HepG2 (cell line): ENCODE measurements at regions not wholly inside any gene's neighbourhood (a gene's known extent, or its start where the extent isn't known, plus 50 kb on each side); places are given as distances from the start of the nearest gene placed in this dataset.

Source experiments
- ATAC-seq: fragments of 200-7000 bp; cut with Tn5 transposase; 3 replicates; pipeline ENCODE4 v1.9.1; 2020; ENCODE audit warnings: mild to moderate bottlenecking, moderate library complexity
- BruUV-seq: library from RNA; stranded (reverse); fragments of 400-500 nt; replicated peaks from 2 replicates; lab custom pipeline; 2021; lab: Mats Ljungman, UMichigan
- CTCF ChIA-PET: fragments of 300-600 bp; formaldehyde crosslinking; extraction: SDS; loops from one replicate; lab custom pipeline; 2021; ENCODE audit warnings: low total read pairs, inconsistent platforms, low intra/inter-chr PET ratio; lab: Yijun Ruan, JAX
- POLR2A ChIA-PET: fragments of 350-600 bp; sonication (Branson Sonifier 250); formaldehyde crosslinking; loops from one replicate; lab custom pipeline; 2020; ENCODE audit warnings: antibody characterized with exemption, inconsistent platforms; lab: Yijun Ruan, JAX
- DNase-seq: peaks from one replicate; pipeline ENCODE4 v3.0.0-alpha.2; 2015; ENCODE audit warnings: low spot score
- FAIRE-seq: peaks from 3 replicates; lab custom pipeline; 2011; peaks lifted over from hg19 to GRCh38; lab: Jason Lieb, UNC
- H2AFZ ChIP-seq: one replicate; pipeline ENCODE4 v1.6.1; 2011; ENCODE audit warnings: low read length, inconsistent platforms
- H3K27ac ChIP-seq: fragments of 300-600 bp; 3 replicates; pipeline ENCODE4 v1.8.0; 2011; ENCODE audit warnings: mixed run types, mild to moderate bottlenecking, mixed read lengths, low read length, inconsistent platforms; ENCODE audit not compliant: insufficient read depth; ENCODE audit errors: extremely low read length
- H3K27me3 ChIP-seq, 2 experiments: fragments of 200-600 bp in 1 of 2; 2 replicates in 1 of 2; 3 replicates in 1 of 2; pipeline versions ENCODE4 v1.6.0 to v1.8.0; 2011; ENCODE audit warnings: low read length in 2 of 2, mild to moderate bottlenecking in 2 of 2, moderate library complexity in 2 of 2, inconsistent platforms in 1 of 2; ENCODE audit not compliant: insufficient read depth in 2 of 2, control insufficient read depth in 1 of 2
- H3K36me3 ChIP-seq, 2 experiments: fragments of 200-600 bp in 1 of 2; replicated peaks in 1 of 2; 2 replicates in 1 of 2; 3 replicates in 1 of 2; pipeline versions ENCODE4 v1.5.1 to v1.8.0; 2011; ENCODE audit warnings: low read length in 2 of 2, inconsistent platforms in 1 of 2; ENCODE audit not compliant: insufficient read depth in 2 of 2, control insufficient read depth in 1 of 2
- H3K4me1 ChIP-seq: 2 replicates; pipeline ENCODE4 v1.5.1; 2012; ENCODE audit warnings: low read length, inconsistent platforms; ENCODE audit not compliant: insufficient read depth
- H3K4me2 ChIP-seq: 2 replicates; pipeline ENCODE4 v1.6.0; 2011; ENCODE audit warnings: low read depth, low read length, inconsistent platforms
- H3K4me3 ChIP-seq, 3 experiments: fragments of 200-600 bp in 1 of 3; sonication (generic), shearing (Covaris generic) in 1 of 3; replicated peaks in 1 of 3; 2 replicates each; pipeline ENCODE4 v1.5.1; 2011 to 2016; ENCODE audit warnings: low read length in 3 of 3, inconsistent platforms in 2 of 3, low read depth in 2 of 3, mild to moderate bottlenecking in 2 of 3, control low read depth in 1 of 3, mixed read lengths in 1 of 3; ENCODE audit not compliant: insufficient read depth in 1 of 3
- H3K79me2 ChIP-seq: one replicate; pipeline ENCODE4 v1.6.1; 2011; ENCODE audit warnings: low read length, inconsistent platforms; ENCODE audit not compliant: insufficient read depth
- H3K9ac ChIP-seq: 2 replicates; pipeline ENCODE4 v1.6.0; 2011; ENCODE audit warnings: mild to moderate bottlenecking, low read depth, low read length, inconsistent platforms; ENCODE audit not compliant: insufficient read depth
- H3K9me3 ChIP-seq: 2 replicates; pipeline ENCODE4 v1.5.1; 2012; ENCODE audit warnings: mild to moderate bottlenecking, low read length
- H4K20me1 ChIP-seq: 2 replicates; pipeline ENCODE4 v1.6.0; 2011; ENCODE audit warnings: inconsistent platforms, mild to moderate bottlenecking, low read length, moderate library complexity; ENCODE audit not compliant: insufficient read depth
- AGO1 ChIP-seq: fragments of 200-400 bp; formaldehyde crosslinking; IDR thresholded peaks from 2 replicates; pipeline ENCODE4 v1.6.1; 2017; ENCODE audit warnings: mild to moderate bottlenecking, low read depth, low read length, moderate library complexity; ENCODE audit not compliant: poor library complexity, severe bottlenecking
- AHR ChIP-seq: IDR thresholded peaks from 2 replicates; pipeline ENCODE4 v1.6.1; 2018; ENCODE audit warnings: missing genetic modification reagents, missing compliant biosample characterization
- CHD4 ChIP-seq: fragments of 200-600 bp; sonication (generic); IDR thresholded peaks from 2 replicates; pipeline ENCODE4 v1.7.0; 2017; ENCODE audit warnings: mild to moderate bottlenecking, low read length, borderline replicate concordance
- EZH2 ChIP-seq: conservative IDR thresholded peaks from 2 replicates; pipeline ENCODE4 v1.6.1; 2012; ENCODE audit warnings: mild to moderate bottlenecking, low read depth, low read length, moderate library complexity
- GATAD2A ChIP-seq: IDR thresholded peaks from 2 replicates; pipeline ENCODE4 v1.6.1; 2016
- JUND ChIP-seq: sonication (generic); formaldehyde crosslinking; IDR thresholded peaks from 2 replicates; pipeline ENCODE4 v1.8.0; 2022; ENCODE audit warnings: mild to moderate bottlenecking, missing genetic modification reagents
- MED8 ChIP-seq: sonication (generic); formaldehyde crosslinking; IDR thresholded peaks from 2 replicates; pipeline ENCODE4 v1.8.1; 2023; ENCODE audit warnings: mild to moderate bottlenecking, missing genetic modification reagents; ENCODE audit not compliant: insufficient replicate concordance
- MIER2 ChIP-seq: IDR thresholded peaks from 2 replicates; pipeline ENCODE4 v1.6.1; 2016; ENCODE audit warnings: missing biosample characterization, missing genetic modification reagents
- NRL ChIP-seq: sonication (generic); formaldehyde crosslinking; IDR thresholded peaks from 2 replicates; pipeline ENCODE4 v1.5.0; 2020; ENCODE audit warnings: missing genetic modification reagents, mild to moderate bottlenecking, moderate library complexity, borderline replicate concordance
- PITX1 ChIP-seq: sonication (generic); formaldehyde crosslinking; IDR thresholded peaks from 2 replicates; pipeline ENCODE4 v1.5.1; 2020; ENCODE audit warnings: mild to moderate bottlenecking, missing genetic modification reagents
- REL ChIP-seq: sonication (generic); formaldehyde crosslinking; conservative IDR thresholded peaks from 2 replicates; pipeline ENCODE4 v1.8.0; 2022; ENCODE audit warnings: mild to moderate bottlenecking, missing genetic modification reagents, moderate library complexity
- SNAI1 ChIP-seq: sonication (generic); formaldehyde crosslinking; IDR thresholded peaks from 2 replicates; pipeline ENCODE4 v1.5.0; 2020; ENCODE audit warnings: mild to moderate bottlenecking, missing genetic modification reagents, borderline replicate concordance
- TERF1 ChIP-seq: sonication (generic); formaldehyde crosslinking; IDR thresholded peaks from 2 replicates; pipeline ENCODE4 v1.8.0; 2022; ENCODE audit warnings: mild to moderate bottlenecking, missing genetic modification reagents, moderate library complexity
- TFDP2 ChIP-seq: sonication (generic); formaldehyde crosslinking; IDR thresholded peaks from 2 replicates; pipeline ENCODE4 v1.4.0; 2020; ENCODE audit warnings: missing genetic modification reagents
- ZBTB8A ChIP-seq: sonication (generic); formaldehyde crosslinking; IDR thresholded peaks from 2 replicates; pipeline ENCODE4 v1.4.0; 2020; ENCODE audit warnings: mild to moderate bottlenecking, low read depth, missing genetic modification reagents, borderline replicate concordance
- ZNF354B ChIP-seq: sonication (generic); formaldehyde crosslinking; IDR thresholded peaks from 2 replicates; pipeline ENCODE4 v1.8.0; 2022; ENCODE audit warnings: mild to moderate bottlenecking, missing genetic modification reagents
- ZNF704 ChIP-seq: sonication (generic); formaldehyde crosslinking; IDR thresholded peaks from 2 replicates; pipeline ENCODE4 v1.8.1; 2023; ENCODE audit warnings: mild to moderate bottlenecking, inconsistent platforms, moderate library complexity, missing genetic modification reagents, borderline replicate concordance
- WGBS: methylation state at CpG from one replicate; pipeline ENCODE4 v1.1.6; 2017; ENCODE audit warnings: low lambda C conversion rate; 5-methylcytosine and 5-hydroxymethylcytosine counted together
- in situ Hi-C: cut with HindIII; loops from 2 replicates; pipeline ENCODE4 v1.10.0; 2017; ENCODE audit warnings: low pct_unique_long_range_greater_than_20kb; ENCODE audit not compliant: extremely low pct_ligation_motif_present
- intact Hi-C: fragments of 100-400 bp; cut with micrococcal nuclease; formaldehyde crosslinking; loops from one replicate; pipeline ENCODE4 v1.10.0; 2022; ENCODE audit not compliant: unreplicated experiment

- in situ Hi-C loops: no loop called here
- POLR2A ChIA-PET: no interaction called here
- Histone ChIP-seq H3K27me3 (peaks cover 3 to 41% of the 10 kb centered on the region in 2 experiments; a peak in 4 of 5 replicates), H3K9ac (no peak overlapping the region), H3K9me3 (no peaks in the 10 kb centered on the region), H2AFZ (no peak overlapping the region), H4K20me1 (no peaks in the 10 kb centered on the region), H3K36me3 (no peaks in the 10 kb centered on the region), H3K4me3 (no peak overlapping the region), H3K4me1 (no peaks in the 10 kb centered on the region), H3K27ac (no peak overlapping the region), H3K4me2 (no peak overlapping the region), H3K79me2 (no peaks in the 10 kb centered on the region)
- CTCF ChIA-PET: no interaction called here
- TF ChIP-seq GATAD2A (no peak), TERF1 (no peak), TFDP2 (CRISPR knock-in tag) (no peak), EZH2 (no peak), ZNF704 (CRISPR knock-in tag) (no peak), NRL (CRISPR knock-in tag) (no peak), PITX1 (no peak), SNAI1 (CRISPR knock-in tag) (no peak), CHD4 (no peak), ZNF354B (CRISPR knock-in tag) (no peak), ZBTB8A (CRISPR knock-in tag) (no peak), REL (CRISPR knock-in tag) (no peak), AGO1 (no peak), MED8 (CRISPR knock-in tag) (no peak), JUND (no peak), AHR (CRISPR knock-in tag) (no peak), MIER2 (CRISPR knock-in tag) (no peak)
- no TSS peak for BruUV-seq
- intact Hi-C loops: no loop called here
- FAIRE-seq (no peak), DNase-seq (no peak), ATAC-seq (peak; percentile 19; the same call in 1 of the 3 replicates)
- 38% methylated on average over 10 of the region's 10 CpGs for WGBS
Measured at GRCh38 chr2:41927581-41928264, 120.1 kb upstream of the PKDCC start.
